Fibroblast of pulmonary artery (primary cell): ENCODE measurements at regions not wholly inside any gene's neighbourhood (a gene's known extent, or its start where the extent isn't known, plus 50 kb on each side); places are given as distances from the start of the nearest gene placed in this dataset.

ENCODE experiments used
- DNase-seq: peaks from one replicate; pipeline ENCODE4 v3.0.0-alpha.2; 2010; ENCODE audit warnings: low read depth
- H3K4me3 ChIP-seq: replicated peaks from 2 replicates; pipeline ENCODE4 v1.5.1; 2011; ENCODE audit warnings: low read depth, mild to moderate bottlenecking, control low read depth, low read length, moderate library complexity
- TF ChIP-seq, protein P1 (sequence below): IDR thresholded peaks from 2 replicates; pipeline ENCODE4 v1.5.1; 2011; ENCODE audit warnings: mild to moderate bottlenecking, control low read depth, low read length, inconsistent platforms; ENCODE audit errors: missing control alignments

DNA sequence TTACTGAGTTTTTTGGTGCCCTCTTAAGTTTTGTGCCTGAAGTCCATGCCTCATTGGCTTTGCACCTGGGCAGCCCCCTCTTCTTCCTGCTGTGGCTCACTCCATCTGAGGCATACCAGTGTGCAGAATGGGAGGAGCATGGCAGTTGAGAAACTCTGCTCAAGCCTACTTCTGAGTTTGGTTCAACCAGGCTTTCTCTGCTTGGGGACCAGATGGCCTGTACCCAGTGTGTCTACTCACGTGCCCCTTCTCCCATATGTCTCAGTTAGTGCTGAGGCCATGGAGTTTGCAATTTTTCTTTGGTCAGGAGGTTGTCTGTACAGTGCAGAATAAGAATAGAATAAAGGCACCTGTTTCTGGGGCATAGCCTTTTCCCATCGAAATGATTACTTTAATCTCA, 383.3 kb upstream of the DDHD1 start:
- DNase-seq = no peak
- H3K4me3 ChIP-seq = no peak overlapping the region
- TF ChIP-seq, protein P1, sequence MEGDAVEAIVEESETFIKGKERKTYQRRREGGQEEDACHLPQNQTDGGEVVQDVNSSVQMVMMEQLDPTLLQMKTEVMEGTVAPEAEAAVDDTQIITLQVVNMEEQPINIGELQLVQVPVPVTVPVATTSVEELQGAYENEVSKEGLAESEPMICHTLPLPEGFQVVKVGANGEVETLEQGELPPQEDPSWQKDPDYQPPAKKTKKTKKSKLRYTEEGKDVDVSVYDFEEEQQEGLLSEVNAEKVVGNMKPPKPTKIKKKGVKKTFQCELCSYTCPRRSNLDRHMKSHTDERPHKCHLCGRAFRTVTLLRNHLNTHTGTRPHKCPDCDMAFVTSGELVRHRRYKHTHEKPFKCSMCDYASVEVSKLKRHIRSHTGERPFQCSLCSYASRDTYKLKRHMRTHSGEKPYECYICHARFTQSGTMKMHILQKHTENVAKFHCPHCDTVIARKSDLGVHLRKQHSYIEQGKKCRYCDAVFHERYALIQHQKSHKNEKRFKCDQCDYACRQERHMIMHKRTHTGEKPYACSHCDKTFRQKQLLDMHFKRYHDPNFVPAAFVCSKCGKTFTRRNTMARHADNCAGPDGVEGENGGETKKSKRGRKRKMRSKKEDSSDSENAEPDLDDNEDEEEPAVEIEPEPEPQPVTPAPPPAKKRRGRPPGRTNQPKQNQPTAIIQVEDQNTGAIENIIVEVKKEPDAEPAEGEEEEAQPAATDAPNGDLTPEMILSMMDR = no peak

DNA sequence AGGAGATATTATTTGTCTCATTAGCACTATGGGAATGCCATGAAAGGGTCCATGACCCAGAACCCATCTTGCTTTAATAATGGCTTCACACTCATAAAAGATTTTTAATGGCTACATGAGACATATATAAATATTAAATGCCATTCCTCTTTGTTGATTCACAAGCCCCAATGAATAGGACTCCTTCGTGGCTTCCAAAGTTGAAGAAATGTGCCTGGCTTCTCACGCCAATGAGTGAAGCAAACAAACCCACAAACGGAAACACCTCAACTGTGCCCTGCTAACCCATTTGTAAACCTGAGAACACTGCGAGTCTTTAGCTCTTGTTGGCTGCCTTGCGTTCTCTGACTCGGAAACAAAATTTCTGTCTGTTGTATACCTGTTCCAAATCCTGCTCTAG, 381.7 kb upstream of the DDHD1 start:
- no peak for DNase-seq
- no peak overlapping the region for H3K4me3 ChIP-seq
- TF ChIP-seq, protein P1 = no peak

DNA sequence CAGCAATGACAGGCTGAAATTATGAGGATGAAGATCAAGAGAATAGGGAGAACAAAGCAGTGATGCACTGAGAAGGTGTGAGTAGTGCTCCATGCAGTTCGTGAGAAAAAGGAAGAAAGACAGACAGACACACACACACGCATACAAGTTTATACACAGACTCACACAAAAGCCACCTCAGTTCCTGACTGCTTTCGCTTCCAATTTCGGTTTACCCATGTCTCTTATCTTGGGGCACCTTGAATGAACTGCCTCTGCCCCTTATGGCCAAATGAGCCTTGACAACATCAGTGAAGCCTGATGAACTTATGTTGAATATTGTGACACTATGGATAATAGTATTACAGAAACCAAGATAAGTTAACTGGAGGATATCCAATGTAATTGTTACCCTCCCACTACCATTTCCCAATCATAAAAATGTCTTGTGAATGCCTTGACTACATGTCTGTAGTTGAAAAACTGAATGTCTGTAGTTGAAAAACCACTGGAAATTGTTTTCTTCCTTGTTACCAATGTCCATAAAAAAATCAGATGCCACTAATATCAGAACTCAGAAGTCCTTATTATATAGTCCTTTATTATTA, 380.4 kb upstream of the DDHD1 start:
- H3K4me3 ChIP-seq = no peak overlapping the region
- TF ChIP-seq, protein P1 = no peak
- peak; percentile 38 for DNase-seq

DNA sequence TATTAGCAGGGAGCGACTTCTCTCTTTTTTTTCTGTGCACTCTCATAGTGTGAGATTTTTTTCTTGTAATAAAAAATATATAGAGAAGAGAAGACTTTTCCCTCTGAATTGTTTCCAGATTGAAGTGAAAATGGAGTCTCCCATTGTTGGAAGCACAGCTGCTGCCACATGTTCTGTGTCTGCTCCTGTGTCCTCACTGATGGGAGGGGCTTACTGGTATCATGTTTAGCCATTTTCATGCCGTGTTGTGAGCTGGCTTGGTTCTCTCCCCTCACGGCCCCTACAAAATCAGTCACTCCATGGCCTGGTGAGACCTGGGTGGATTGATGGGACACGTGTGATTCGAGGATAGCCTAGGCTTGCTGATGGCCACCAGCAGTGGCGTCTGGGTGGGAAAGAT, 379.7 kb upstream of the DDHD1 start:
- TF ChIP-seq, protein P1 = no peak

DNA sequence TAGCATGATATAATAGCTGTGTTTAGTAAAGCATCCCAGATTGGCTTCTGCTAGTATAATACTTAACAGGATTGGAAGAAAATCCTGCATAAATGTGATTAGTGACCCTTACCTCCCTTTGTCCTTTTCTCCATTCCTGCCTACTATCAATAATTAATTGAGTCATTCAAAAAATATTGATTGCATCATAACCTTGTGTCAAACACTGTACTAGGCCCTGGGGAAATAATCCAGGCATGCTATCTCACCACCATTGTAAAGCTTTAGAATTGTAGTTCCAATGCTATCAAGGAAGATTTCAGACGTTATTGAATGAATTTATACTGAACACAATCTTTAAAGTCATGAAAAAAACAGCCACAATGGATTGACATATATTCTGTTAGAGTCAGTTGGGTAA, 378.6 kb upstream of the DDHD1 start:
- TF ChIP-seq, protein P1 = no peak
- DNase-seq = no peak

More for the DNA sequence above, 379.7 kb upstream of the DDHD1 start:
- no peak overlapping the region for H3K4me3 ChIP-seq
- no peak for DNase-seq

DNA sequence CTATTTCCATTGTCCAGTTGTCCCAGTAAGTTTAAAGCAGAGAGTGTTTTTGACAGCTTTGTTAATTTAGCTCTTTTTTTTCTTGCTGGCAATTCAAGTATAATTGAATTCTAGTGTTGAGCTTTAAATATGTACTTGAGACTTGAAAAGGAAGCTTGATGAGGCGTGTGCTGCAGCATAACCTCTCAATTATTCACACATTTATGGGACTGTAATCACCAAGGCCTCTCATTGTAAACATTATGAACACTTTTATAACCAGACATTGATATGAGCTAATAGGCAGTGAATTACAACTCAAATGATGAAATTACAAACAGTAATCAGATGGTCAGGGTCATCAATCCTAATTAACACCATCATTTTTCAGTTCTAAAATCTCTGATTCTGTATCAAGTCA, 378.0 kb upstream of the DDHD1 start:
- no peak overlapping the region for H3K4me3 ChIP-seq
- DNase-seq = no peak
- TF ChIP-seq, protein P1 = no peak

More for the DNA sequence above, 378.6 kb upstream of the DDHD1 start:
- no peak overlapping the region for H3K4me3 ChIP-seq

DNA sequence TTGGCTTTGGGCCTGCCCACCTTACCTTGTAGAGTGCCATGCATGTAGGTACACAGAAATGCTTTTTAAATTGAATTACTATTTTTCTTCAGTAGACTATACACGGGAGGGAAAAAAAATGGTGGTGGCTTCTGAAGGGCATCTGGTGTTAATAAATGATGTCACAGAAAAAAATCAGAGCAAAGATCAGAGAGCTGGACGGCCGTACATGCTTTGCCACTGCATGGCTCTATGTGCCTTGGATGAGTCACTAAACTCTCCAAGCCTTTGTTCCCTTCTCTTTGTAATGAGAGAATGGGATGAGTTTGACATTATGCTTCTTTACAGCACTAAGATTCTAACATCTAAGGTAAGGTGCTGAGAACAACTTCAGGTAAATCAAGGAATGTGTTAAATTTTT, 376.4 kb upstream of the DDHD1 start:
- no peak for DNase-seq

More for the DNA sequence above, 376.4 kb upstream of the DDHD1 start:
- no peak overlapping the region for H3K4me3 ChIP-seq
- TF ChIP-seq, protein P1 = no peak
